Erythroblast (primary cell): ENCODE measurements at regions not wholly inside any gene's neighbourhood (a gene's known extent, or its start where the extent isn't known, plus 50 kb on each side); places are given as distances from the start of the nearest gene placed in this dataset.

ENCODE experiments used
- GATA1 ChIP-seq: IDR thresholded peaks from 2 replicates; pipeline ENCODE4 v1.6.1; 2011; ENCODE audit warnings: low read depth, mild to moderate bottlenecking, control low read depth, low read length, moderate library complexity
- POLR2A ChIP-seq: IDR thresholded peaks from 2 replicates; pipeline ENCODE4 v1.6.1; 2011; ENCODE audit warnings: mild to moderate bottlenecking, low read length

DNA sequence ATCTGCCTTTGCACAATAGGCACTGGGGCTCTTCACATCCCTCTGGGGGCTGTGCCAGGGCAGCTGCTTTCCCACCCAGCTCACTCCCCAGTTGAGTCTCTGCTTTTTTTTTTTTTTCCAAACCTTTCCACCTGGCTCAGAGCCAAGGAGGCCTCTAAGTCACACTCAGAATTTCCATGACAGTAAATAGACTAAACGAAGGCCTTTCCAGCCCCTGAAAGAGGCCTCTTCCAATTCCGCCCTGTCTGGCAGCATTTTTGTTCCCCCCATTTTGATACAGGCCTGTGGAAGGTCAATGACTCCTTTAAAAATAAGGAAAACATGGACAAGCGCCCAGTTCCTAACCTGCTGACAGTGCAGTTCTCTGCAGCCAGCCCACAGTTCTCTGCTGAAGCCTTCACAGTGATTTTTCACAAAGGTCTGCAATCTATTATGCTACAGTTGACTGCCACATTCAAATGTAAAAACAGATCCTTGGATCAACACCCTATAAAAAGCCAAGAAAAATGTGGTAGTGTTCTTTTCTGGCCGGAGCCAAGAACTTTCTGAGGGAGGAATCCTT is 107.5 kb upstream of the SESN3 start:
- TF ChIP-seq POLR2A (no peak), GATA1 (no peak)
